Breast epithelium (tissue), 4 donors: ENCODE measurements at regions not wholly inside any gene's neighbourhood (a gene's known extent, or its start where the extent isn't known, plus 50 kb on each side); places are given as distances from the start of the nearest gene placed in this dataset.

Experiments
- DNase-seq, 2 donors: peaks; one replicate each; pipeline ENCODE4 v3.0.0-alpha.2; 2019; ENCODE audit warnings: low spot score in 2 of 2
- H3K27ac ChIP-seq, 2 donors: fragments of 200-600 bp; sonication (generic) in 1 of 2; one replicate each; pipeline ENCODE4 v1.5.1; 2016 to 2019; ENCODE audit warnings: mild to moderate bottlenecking in 1 of 2
- H3K27me3 ChIP-seq, 2 donors: fragments of 200-600 bp; sonication (generic) in 1 of 2; one replicate each; pipeline versions ENCODE4 v1.5.1 to v1.6.0; 2017 to 2019; ENCODE audit warnings: control low read depth in 1 of 2, mild to moderate bottlenecking in 1 of 2
- H3K36me3 ChIP-seq: fragments of 200-600 bp; one replicate; pipeline ENCODE4 v1.5.1; 2019
- H3K4me1 ChIP-seq, 2 donors: fragments of 200-600 bp; sonication (generic); one replicate each; pipeline ENCODE4 v1.5.1; 2016 to 2019; ENCODE audit warnings: control low read depth in 1 of 2
- H3K4me3 ChIP-seq, 3 donors: fragments of 200-600 bp; sonication (generic); 1 replicate in 2 of 3; 2 replicates in 1 of 3; pipeline ENCODE4 v1.5.1; 2016 to 2019; ENCODE audit warnings: mild to moderate bottlenecking in 3 of 3, moderate library complexity in 2 of 3
- H3K9me3 ChIP-seq, 2 donors: fragments of 200-600 bp; sonication (generic) in 1 of 2; one replicate each; pipeline ENCODE4 v1.5.1; 2016 to 2019; ENCODE audit warnings: control low read depth in 1 of 2
- POLR2A ChIP-seq: fragments of 450-650 bp; IDR thresholded peaks from one replicate; pipeline ENCODE4 v1.6.1; 2016; ENCODE audit warnings: antibody characterized with exemption, mild to moderate bottlenecking, moderate library complexity
- POLR2AphosphoS5 ChIP-seq, 3 donors: sonication (generic); formaldehyde crosslinking; IDR thresholded peaks; one replicate each; pipeline ENCODE4 v1.6.1; 2017; ENCODE audit warnings: antibody characterized with exemption in 3 of 3
- intact Hi-C: fragments of 100-400 bp; cut with DNase I; formaldehyde crosslinking; loops from one replicate; pipeline ENCODE4 v1.15.1; 2023; ENCODE audit warnings: low total_unique reads
- TF ChIP-seq, protein P1 (sequence below), 3 donors: fragments of 450-650 bp; IDR thresholded peaks; one replicate each; pipeline ENCODE4 v1.5.1; 2016 to 2017; ENCODE audit warnings: antibody characterized with exemption in 3 of 3, mild to moderate bottlenecking in 3 of 3, moderate library complexity in 3 of 3

DNA sequence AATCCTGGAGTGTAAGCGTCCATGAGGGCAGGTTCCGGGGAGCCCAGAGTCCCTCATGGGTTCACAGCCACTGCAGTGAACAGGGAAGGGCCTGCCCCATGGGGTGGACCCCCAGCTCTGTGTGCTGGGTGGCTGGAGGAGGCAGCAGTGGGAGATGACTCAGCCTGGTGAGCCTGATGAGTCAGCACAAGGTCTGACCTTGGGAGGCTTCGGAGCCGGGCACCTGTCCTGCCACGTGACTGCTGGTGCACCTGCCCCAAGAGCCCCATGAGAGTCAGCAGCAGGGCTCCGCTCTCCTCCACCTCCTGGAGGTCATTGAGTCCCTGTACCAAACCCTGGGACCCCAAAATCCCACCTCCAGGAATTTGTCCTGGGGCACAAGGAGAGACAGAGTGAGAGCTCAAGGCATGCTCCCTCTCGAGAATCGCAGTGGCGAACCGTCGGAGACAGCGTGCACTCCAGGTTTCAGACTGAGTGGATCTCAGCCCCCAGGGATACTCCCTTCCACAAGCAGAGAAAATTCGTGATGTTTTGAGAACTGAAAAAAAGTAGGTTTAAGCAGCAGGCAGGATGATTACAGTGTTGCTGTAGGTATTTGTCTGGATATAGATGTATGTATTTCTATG, 1221.7 kb downstream of the BRD1 start:
- no peaks in the 10 kb centered on the region for H3K36me3 ChIP-seq
- intact Hi-C loops = no loop called here
- TF ChIP-seq POLR2A (no peak), POLR2AphosphoS5 (IDR thresholded peaks at IDR 0.05) (no peak)
- TF ChIP-seq, protein P1, sequence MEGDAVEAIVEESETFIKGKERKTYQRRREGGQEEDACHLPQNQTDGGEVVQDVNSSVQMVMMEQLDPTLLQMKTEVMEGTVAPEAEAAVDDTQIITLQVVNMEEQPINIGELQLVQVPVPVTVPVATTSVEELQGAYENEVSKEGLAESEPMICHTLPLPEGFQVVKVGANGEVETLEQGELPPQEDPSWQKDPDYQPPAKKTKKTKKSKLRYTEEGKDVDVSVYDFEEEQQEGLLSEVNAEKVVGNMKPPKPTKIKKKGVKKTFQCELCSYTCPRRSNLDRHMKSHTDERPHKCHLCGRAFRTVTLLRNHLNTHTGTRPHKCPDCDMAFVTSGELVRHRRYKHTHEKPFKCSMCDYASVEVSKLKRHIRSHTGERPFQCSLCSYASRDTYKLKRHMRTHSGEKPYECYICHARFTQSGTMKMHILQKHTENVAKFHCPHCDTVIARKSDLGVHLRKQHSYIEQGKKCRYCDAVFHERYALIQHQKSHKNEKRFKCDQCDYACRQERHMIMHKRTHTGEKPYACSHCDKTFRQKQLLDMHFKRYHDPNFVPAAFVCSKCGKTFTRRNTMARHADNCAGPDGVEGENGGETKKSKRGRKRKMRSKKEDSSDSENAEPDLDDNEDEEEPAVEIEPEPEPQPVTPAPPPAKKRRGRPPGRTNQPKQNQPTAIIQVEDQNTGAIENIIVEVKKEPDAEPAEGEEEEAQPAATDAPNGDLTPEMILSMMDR (IDR thresholded peaks at IDR 0.05) = no peak
- H3K27me3 ChIP-seq = no peaks in the 10 kb centered on the region
- H3K9me3 ChIP-seq = peaks cover under 1 to 3% of the 10 kb centered on the region in 2 donors
- H3K4me1 ChIP-seq = no peaks in the 10 kb centered on the region
- H3K27ac ChIP-seq = no peak overlapping the region
- no peak for DNase-seq
- no peak overlapping the region for H3K4me3 ChIP-seq

DNA sequence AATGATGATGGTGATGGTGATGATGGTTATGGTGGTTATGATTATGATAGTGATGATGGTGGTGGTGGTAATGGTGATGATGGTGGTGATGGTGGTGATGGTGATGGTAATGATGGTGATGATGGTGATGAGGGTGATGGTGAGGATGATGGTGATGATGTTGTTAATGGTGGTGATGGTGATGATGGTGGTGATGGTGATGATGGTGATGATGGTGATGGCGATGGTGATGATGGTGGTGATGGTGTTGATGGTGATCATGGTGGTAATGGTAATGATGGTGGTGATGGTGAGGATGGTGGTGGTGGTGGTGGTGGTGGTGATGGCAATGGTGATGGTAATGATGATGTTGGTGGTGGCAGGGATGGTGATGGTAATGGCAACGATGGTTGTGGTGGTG, 1222.5 kb downstream of the BRD1 start:
- no peaks in the 10 kb centered on the region for H3K4me1 ChIP-seq
- intact Hi-C loops = no loop called here
- H3K4me3 ChIP-seq = no peak overlapping the region
- H3K27ac ChIP-seq = no peak overlapping the region
- TF ChIP-seq POLR2AphosphoS5 (IDR thresholded peaks at IDR 0.05) (no peak), POLR2A (no peak)
- TF ChIP-seq, protein P1 (IDR thresholded peaks at IDR 0.05) = no peak
- no peak for DNase-seq
- H3K9me3 ChIP-seq = peaks cover 0 to 3% of the 10 kb centered on the region in 2 donors
- no peaks in the 10 kb centered on the region for H3K36me3 ChIP-seq
- no peaks in the 10 kb centered on the region for H3K27me3 ChIP-seq

DNA sequence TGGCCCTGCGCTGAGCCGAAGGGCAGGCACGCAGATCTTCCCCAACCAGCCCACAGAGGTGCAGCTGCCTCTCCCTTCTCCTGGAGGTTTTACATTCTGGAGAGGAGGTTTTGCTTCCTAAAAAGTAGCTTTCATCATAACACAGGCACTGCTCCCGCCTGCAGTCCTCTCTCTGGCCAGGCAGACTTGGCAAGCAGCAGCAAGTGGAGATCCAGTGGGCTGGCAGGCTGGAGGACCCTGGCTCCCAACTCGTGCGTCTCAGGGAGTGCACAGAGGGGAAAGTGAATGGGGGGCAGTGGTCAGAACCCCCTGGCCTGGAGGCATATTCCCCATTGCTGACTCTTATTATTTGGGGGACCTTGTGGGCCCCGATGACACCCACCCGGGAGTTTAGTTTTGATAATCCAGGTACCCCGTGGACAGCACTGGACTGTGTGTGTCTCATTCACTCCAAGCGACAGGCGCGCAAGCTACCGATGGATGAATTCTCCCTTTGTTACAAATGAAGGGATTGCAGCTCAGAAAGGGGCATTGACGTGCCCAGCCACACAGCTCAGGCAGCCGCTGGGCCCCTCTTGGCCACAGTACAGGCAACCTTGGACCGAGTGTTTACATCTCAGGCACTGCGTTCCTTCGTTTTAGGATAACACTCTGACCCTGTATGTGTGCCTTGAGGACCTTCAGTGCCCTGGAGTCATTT, 1223.9 kb downstream of the BRD1 start:
- Histone ChIP-seq H3K4me1 (no peaks in the 10 kb centered on the region), H3K27me3 (no peaks in the 10 kb centered on the region), H3K36me3 (no peaks in the 10 kb centered on the region), H3K27ac (no peak overlapping the region), H3K9me3 (peaks cover 0 to 9% of the 10 kb centered on the region in 2 donors), H3K4me3 (no peak overlapping the region)
- intact Hi-C loops = no loop called here
- no peak for DNase-seq
- TF ChIP-seq POLR2A (no peak), POLR2AphosphoS5 (IDR thresholded peaks at IDR 0.05) (no peak)
- TF ChIP-seq, protein P1 (IDR thresholded peaks at IDR 0.05) = no peak

GRCh38 chr22:48602805-48603518, 1224.7 kb downstream of the BRD1 start:
- intact Hi-C loops = no loop called here
- H3K27ac ChIP-seq = no peak overlapping the region
- H3K4me3 ChIP-seq = no peak overlapping the region
- TF ChIP-seq POLR2A (no peak), POLR2AphosphoS5 (IDR thresholded peaks at IDR 0.05) (no peak)
- TF ChIP-seq, protein P1 (IDR thresholded peaks at IDR 0.05) = no peak
- no peaks in the 10 kb centered on the region for H3K36me3 ChIP-seq
- H3K9me3 ChIP-seq = peaks cover 0 to 11% of the 10 kb centered on the region in 2 donors
- no peaks in the 10 kb centered on the region for H3K4me1 ChIP-seq
- no peak for DNase-seq
- H3K27me3 ChIP-seq = no peaks in the 10 kb centered on the region

- no peak overlapping the region for H3K27ac ChIP-seq
- no peak for TF ChIP-seq POLR2AphosphoS5 (IDR thresholded peaks at IDR 0.05)
- TF ChIP-seq, protein P1 (IDR thresholded peaks at IDR 0.05) = no peak
- no peak for TF ChIP-seq POLR2A
- no peak overlapping the region for H3K4me3 ChIP-seq
- intact Hi-C loops = no loop called here
- no peaks in the 10 kb centered on the region for H3K36me3 ChIP-seq
- no peaks in the 10 kb centered on the region for H3K4me1 ChIP-seq
- no peaks in the 10 kb centered on the region for H3K27me3 ChIP-seq
- DNase-seq = no peak
- peaks cover 0 to 9% of the 10 kb centered on the region in 2 donors for H3K9me3 ChIP-seq
Measured at GRCh38 chr22:48600681-48601080, 1227.0 kb downstream of the BRD1 start.
